Activated naive CD8-positive, alpha-beta T cell treated with anti-CD3 and anti-CD28 coated beads, Interleukin-2, amount 50 U/mL, for 16 hours (primary cell): ENCODE measurements at regions not wholly inside any gene's neighbourhood (a gene's known extent, or its start where the extent isn't known, plus 50 kb on each side); places are given as distances from the start of the nearest gene placed in this dataset.

Experiments
- DNase-seq: peaks from one replicate; pipeline ENCODE4 v3.0.0-alpha.2; 2020; ENCODE audit warnings: low read depth, low spot score

DNA sequence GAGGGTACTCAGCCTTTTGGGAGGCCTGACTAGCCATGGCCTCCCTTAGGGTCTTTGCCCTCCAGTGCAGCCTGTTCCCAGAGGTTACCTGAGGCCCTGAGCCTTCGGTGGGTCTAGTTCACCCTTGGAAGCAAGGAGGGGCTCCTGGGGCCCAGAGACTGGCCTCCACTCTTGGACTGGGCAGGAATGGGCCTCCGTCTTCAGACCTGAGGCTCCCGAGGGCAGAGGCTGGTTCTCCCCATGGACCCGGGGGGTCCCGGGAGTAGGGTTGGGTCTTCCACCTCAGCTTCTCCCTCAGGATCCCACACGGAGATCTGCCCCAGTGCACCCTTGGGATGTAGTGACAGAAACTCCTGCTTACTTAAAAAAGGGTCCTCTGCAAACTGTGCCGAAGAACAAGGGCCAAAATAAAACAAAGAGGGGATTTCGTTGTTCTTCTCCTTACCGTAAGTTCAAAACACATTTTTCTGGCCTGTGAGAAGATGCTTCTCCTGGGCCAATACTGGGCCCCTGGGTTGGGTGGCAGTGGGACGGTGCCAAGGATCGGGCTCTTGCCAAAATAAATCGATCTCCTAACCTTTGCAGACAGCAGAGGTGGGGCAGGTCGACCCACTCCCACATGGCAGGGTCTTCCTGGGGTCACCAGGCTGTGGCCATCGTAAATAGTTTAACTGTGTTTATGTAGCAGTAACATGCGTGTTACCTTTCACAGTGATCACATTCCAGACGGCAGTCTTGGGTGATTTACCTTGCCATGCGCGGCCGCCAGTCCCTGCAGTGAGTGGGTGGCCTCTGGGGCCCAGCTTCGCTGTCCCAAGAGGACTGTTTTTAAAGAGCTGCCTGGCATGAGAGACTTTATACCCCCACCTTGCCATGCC, 151.8 kb downstream of the VEGFA start:
- DNase-seq, result no peak

DNA sequence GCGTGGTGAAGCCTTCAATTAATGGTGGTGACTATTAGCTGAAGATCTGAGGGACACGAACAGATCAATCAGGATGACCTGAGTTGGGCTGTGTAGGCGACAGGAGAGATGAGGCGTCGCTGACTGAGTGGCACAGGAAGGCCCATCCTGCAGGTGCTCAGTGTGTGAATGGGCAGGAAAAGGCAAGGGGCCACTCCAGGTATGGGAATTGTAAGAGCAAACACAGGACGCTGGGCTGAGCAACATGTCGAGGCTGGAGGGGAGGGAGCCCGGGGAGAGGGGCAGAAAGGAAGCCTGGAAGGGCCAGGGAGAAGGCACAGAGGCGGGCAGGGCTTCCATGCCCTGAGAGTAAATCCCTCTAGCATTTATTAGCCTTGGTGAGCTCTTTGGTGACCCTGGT, 151.0 kb downstream of the VEGFA start:
- no peak for DNase-seq

DNA sequence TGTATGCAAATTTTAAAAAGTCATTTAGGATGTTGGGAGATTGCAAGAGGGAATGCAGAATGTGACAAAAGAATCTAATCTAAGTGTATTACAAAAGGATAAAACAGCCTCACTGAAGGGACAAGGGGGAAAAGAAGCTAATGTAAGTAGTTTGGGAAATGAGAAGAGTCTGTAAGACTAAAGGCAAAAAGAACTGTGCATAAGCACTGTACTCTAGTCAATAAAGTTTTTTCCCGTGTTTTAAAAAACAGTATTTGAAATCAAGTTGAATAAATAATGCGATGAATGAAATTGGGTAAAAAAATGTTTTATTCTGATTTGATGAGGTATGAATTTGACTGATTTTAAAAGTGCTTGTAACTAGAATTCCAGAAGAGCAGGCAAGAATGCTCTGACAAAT, 149.8 kb downstream of the VEGFA start:
- DNase-seq, result no peak

DNA sequence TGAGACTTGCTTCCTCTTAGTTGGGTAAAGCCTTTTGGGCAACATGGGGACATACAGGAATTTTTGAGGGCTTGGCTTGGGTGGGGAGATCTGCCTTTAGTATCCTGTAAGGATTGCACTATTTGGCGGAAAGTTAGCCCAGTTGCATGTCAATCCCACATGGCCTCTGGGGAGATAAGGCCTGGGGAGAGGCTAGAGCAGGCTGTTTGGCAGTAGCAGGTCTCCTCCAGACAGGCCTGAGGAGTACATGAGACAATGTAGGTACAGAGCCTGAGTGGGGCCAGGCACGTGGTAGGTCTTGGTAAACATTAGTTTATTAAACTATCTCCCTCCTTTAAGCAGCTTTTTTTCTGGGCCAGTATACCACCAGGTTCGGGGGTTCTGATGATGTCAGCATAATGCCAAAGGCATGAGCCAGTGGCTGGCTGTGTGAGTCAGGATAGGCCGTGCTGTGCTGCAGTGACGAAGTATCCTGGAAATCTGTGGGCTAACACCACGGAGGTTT, 147.9 kb downstream of the VEGFA start:
- no peak for DNase-seq

DNA sequence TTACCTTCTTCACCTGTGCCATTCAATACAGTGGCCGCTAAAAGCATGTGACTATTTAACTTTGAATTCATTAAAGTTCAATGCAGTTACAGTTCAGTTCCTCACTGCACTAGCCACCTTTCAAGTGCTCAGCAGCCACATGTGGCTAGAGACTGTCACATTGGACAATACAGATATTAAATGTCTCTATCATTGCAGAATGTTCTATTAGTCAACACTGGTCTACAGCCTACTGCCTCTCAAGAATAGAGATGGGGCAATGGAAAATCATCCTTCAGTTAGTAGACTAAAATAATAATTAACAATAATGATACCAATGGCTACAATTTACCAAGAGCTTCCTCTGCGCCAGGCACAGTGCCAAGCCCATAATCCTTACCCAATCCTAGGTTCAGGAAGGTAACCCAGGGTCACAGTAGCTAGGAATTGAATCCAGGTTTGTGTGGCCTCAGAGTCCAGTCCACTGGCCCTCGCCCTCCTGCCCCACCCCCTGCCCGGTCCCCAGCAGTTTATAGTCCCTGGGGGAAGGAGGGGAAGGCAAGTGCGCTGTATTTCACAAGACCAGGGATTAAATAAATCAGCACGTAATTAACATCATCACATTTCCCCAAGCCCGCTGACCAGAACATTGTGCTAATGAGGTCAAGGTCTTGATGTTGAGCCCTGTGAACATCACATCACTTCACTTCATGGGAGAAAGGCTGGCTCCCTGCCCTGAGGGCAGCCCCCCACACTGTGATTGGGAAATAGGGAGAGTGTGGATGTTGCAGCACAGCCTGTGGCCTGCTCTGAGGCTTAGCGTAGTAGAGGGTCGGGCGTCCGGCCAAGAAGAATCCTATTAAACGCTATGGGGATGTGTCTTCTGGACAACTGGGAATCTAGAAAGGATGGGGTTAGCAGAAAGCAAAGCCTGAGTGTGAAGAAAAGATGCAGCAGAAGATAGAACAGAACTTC, 147.2 kb downstream of the VEGFA start:
- DNase-seq, result no peak

DNA sequence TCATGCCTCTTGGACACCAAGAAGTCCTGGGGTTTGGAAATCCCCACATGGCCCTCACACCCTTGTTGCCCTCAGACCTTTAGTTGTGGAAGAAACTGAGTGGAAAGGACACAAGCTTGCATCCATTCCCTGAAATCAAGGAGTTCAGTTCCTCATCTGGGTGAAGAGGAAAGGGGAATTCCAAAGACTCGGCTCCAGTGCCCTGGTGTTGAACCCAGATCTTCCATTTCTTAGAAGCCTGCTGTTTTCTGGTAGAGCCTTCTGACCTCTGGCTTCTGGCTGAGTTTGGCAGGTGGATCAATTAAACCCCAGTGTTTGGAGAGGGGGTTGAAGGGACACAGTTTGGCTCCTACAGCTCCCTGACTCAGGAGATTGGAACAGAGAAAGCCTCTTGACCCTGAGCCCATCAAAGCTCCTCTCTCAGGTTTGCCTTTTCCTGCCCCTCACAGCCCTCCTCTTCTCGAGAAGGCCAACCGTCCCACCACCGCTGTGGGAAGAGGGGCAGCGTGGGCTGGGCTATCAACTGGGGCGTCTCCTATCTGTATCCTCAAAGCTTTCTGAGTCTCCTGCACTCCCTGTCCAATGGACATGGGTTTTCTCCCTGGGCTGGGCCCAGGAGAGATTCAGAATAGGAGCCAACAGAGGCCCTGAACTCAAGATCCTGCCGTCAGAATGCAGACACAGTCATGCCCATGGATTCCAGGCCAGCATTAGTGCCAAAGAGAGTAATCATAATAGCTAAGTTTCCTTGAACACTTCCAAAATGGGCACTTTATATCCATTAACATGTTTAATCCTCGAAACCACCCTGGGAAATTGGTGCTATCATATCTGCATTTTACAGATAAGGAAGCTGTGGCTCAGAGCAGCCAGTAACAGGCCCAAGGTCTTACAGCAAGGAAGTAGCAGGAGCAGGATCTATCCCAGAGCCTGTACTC, 146.2 kb downstream of the VEGFA start:
- no peak for DNase-seq

DNA sequence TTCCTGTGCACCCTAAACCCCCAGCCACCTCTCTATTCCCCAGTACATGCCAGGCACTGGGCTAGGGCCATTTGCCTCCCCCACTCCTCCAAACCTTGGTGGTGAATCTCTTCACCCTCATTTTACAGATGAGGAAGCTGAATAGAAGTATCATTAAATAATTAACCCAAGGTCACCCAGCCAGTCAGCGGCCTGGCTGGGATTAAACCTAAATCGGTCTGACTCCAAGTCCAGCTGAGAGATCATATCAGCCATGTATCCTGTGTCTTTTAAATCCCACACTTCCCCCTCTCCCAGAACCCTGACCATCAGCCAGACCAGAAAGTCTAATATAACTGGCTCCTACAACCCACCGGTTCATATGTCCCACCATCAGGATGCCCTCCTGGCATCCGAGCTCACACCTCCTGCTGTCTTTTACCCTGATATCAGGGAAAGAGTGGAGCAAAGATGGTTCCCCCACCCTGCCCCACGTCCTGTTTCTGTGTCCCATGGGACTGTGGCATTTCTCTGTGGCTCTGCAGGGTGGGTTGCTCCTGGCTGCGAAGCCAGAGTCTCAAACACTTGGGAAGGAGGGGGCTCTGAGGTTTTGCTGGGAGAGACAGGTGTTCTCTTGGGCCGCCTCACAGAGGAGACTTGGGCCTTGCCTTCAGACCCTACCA, 145.3 kb downstream of the VEGFA start:
- DNase-seq, result no peak

DNA sequence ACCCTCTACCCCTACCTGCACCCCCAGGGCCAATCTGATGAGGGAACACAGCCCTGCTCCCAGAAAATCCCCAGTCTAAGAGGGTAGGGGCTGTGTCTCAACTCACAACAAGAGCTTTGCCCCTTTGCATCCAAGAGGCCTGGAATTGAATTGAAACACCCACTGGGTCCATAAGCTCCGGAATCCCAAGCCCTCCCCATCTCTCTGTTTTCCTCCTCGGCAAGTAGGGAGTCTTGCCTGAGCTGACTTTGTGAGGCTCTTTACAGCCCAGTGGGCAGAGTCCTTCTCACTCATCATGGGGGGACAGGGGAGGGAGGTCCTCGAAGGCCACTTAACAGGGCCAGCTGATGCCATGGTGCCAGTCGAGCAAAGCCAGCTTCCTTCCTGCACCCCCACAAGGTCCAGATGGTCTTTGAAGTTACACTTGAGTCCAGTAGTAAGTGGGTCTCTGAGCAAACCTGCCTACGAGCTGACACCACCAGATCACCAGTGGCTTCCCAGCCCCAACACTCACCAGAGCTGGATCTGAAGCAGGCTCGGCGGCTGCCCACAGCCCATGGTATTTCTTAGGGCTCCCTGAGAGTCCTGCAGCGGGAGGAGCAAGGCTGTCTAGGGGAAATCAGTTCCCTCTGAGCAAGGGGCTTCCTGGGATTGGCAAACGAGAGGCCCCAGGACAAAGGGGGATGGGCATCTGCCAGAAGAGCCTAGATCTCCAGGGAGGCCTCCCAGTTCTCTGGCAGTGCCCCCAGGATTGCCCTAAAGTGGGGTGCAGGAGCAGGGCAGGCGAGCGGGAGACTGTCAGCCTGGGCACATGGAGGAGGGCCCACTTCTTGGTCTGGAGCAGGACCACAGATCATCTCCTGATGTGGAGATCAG, 144.5 kb downstream of the VEGFA start:
- DNase-seq, result no peak

DNA sequence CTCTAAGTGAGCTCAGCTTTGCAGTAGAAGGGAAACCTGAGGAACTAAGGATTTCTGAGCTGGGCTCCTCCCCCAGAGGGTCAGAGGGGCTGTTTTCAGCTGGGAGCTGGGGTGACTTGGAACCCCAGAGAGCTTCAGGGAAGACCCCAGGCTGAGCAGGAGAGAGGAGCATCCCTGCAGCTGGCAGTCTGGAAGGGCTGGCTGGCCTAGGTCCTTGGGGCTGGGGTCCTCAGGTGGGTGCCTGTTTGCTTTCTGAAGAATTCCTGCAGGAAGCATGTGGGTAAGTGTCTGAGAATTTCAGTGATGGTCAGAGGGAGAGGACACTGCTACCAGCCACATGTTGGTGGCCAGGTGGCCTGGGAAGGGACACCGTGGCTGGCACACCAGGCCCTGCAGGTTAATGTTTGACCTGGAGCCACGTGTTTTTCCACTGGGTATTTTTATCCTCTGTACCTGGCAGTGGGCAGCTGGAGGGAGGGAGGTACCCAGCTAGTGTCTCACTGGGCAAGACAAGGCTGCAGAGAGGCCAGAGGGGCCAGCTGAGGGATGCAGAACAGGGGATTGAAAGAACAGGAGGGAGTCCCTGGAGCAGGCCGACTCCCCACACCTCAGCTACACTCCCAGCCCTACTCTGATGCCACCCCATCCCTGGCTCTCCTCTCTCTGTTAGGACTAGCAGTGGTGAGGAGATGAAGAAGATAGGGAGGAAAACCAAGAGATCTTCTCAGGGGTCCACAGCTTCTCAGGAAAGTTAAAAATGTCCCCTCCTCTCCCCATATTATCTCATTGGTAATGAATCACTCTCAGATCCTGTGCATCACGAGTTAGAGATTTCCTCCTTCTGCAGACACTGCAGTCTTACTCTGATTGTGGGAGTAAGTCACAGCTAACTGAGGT, 143.6 kb downstream of the VEGFA start:
- no peak for DNase-seq

DNA sequence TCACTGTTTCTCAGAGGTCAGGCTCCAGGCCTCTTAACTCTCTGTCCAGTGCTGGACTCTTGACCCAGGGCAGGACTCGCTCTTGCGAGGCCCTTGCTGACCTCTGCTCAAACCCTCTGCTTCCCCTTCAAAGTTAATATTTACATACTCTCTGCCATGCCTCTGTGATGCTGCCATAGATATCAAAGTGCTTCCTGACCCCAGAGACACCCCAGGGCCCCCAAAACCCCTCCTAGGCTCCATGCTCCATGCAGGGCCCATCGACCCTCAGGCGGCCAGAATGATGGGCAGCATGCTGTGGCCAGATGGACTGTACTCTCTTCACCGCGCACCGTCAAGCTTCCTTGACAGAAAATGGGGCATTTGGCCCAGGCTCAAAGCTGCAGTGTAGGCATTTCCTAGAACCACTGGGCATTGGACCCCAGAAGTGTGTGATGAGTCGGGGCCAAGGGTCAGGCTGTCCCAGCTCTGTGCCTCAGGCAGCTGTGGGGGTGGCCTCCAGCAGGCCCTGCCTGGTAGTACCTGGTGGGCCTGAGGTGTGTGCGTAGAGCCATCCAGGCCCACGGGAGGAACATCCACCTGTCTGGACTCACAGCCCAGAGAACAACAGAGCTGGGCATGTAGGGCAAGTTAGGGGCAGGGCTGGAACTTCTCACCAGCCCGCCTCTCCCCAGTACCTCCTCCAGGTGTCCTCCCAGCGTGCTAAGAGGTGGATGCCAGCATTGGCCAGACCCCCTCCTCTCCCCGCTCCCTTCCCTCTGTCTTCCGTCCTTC, 142.8 kb downstream of the VEGFA start:
- no peak for DNase-seq

DNA sequence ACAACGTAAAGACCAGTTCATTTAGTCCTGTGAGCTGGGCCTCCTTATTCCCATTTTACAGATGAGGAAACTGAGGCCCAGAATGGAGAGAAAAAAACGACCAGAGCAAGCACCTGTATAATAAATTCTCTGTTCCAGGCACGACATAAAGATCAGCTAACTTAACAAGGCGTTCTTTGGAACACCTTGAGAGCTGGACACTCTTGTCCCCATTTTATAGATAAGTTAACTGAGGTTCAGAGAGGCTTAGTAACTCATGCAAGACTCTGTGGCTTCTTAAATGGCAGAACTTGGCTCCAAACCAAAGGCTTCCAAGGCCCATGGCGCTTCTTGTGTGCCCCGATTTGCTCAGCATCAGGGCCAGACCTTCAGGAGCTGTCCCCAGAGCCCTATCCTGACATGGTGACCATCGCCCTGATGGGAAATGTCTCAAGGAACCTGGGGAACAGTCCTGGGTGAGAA, 142.1 kb downstream of the VEGFA start:
- DNase-seq, result no peak

DNA sequence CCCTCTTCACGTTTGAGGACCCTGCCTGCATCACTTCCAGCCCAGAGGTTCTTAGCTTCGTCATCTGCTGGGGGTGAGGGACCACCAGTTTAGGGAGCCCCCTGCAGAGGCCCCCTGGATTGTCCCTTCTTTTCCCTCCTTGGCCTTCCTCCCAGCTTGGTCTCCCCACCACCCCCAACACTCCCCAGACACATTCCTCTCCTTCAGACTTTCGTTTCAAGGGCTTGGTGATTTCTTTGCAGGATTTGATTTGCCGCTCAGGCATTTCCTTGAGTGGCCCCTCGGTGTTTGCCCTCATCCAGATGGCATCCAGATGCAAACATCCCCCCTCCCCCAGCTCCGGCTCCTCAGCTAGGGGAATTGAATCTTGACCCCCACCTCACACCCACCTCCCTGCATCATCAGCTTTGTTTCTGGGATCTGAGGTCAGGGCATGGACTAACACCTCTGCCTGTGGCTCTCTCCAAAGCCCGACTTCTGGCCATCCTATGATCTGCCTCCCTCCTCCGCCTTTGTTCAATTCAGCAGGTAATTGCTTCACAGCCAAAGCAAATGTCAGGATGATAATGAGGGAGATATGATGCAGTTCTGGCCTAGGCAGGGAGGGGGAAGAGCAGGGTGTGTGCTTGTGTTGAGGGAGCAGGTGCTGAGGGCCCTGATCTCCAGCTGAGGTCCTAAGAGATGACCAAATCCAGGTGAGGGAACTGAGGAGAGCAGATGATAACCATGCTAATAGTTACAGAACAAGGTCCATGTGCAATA, 141.5 kb downstream of the VEGFA start:
- DNase-seq, result no peak

DNA sequence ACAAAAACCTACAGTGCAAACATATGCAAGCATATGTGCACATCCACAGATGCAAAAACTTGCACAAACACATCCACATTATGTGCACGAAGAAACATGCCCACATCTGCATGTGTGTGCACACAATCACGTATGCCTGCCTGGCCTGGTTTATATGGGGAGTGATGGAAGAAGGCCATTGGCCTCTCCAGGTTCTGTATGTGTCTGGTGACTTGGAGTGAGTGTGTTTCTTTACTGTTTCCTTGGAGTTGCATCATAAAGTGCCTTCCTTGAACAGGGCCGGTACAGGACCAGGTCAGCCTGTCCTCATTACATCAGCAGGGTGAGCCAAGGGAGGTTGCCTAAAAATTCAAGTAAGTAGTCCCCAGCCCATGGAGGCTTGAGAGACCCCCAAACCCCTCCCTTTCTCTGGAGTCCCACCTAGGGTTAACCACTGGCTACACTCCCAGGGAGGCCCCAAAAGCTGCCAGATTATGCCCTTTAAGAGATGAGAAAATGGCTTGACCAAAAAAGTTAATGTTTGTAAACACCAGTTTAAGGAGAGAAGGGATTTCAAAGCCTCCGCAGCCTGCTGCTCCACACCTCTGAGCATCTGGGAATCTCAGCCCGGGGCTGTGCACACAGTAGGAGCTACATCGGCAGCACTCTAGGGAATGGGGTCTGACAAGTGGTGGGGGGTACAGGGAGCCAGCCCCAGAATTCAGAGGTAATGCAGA, 140.8 kb downstream of the VEGFA start:
- no peak for DNase-seq

DNA sequence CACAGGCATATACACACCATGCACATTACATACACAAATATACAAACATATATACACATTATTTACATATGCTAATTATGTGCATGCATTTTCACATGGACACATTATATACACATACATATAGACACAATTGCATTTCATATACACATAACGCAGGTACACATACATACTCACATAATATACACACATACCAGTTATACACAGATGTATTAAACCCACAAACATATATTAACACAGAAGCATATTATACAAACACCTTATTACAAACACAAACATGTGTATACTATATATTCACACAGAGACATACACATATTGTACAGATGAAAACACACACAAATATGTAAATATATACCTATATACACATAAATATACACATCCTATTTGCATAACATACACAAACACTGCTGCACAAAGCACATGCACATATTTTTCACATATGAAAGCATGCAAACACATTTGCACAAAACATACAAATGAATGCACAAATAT, 140.2 kb downstream of the VEGFA start:
- no peak for DNase-seq

DNA sequence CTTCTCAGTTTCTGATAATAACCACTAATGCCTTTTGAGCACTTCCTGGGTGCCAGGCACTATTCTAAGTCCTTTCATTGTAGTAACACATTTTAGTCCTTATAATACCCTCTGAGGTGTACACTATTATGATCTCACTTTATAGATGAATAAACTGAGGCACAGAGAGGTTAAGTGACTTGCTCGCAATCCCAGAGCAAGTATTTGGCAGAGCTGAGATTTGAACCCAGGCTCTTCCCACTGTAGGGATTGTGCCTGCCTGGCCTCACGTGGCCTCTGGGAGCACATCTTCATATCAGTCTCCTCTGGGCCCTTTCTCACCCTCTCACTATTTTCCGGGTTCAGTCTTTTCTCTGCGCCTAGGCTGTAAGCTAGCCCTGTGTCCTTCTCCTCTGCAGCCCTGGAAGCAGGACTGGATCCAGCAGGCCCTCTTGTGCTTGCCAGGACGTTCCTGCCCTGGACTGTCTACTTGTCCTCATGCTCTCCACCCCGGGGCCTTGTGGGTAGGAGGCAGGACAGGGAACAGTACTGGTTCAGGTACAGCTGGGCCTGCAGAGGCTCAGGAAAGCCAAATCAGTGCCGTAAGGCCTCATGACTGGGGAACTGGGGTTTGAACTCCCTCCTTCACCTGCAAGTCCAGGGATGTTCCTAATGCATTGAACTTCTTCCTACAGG, 139.6 kb downstream of the VEGFA start:
- DNase-seq, result no peak
